ENCODE measurements at regions not wholly inside any gene's neighbourhood (a gene's known extent, or its start where the extent isn't known, plus 50 kb on each side); places are given as distances from the start of the nearest gene placed in this dataset.

GRCh38 chr10:4316161-4316810 is 509.7 kb upstream of the AKR1E2 start:
- no peak for TF ChIP-seq GATA2 (IDR thresholded peaks at IDR 0.05; ENCODE audit: low read depth, low read length)
- no peak for TF ChIP-seq GATA3 (IDR thresholded peaks at IDR 0.05; ENCODE audit: low read depth, low read length)

Data from SH-SY5Y (cell line).